ENCODE measurements at regions not wholly inside any gene's neighbourhood (a gene's known extent, or its start where the extent isn't known, plus 50 kb on each side); places are given as distances from the start of the nearest gene placed in this dataset.
A peak's percentile ranks its signal among the peaks of the same experiment; 100 is the strongest.

GRCh38 chr1:25045480-25046193, 115.6 kb upstream of the RUNX3 start:
- peaks cover 0 to 7% (median 0%) of the 10 kb centered on the region in 11 experiments; a peak in 2 of 22 replicates for H4K20me1 ChIP-seq
- peaks cover 0 to 9% (median 6%) of the 10 kb centered on the region in 11 experiments; a peak in 9 of 22 replicates for H3K9me3 ChIP-seq (replicated peaks in 1 of 11)
- H3K27ac ChIP-seq, result no peak overlapping the region
- peaks cover 0 to under 1% (median 0%) of the 10 kb centered on the region in 11 experiments; a peak in 1 of 22 replicates for H3K27me3 ChIP-seq
- no peak for TF ChIP-seq Cebpa-rat (IDR thresholded peaks at IDR 0.05)
- no peaks in the 10 kb centered on the region for H3K36me3 ChIP-seq
- H3K4me2 ChIP-seq, result peak overlapping the region in 2 of 11 experiments; percentile 5 to 29; a peak in 2 of 22 replicates
- H3K4me3 ChIP-seq, result no peak overlapping the region
- H3K9ac ChIP-seq, result no peak overlapping the region
- H3K4me1 ChIP-seq, result peaks cover 0 to 26% (median 7%) of the 10 kb centered on the region in 10 experiments; a peak in 12 of 20 replicates

DNA sequence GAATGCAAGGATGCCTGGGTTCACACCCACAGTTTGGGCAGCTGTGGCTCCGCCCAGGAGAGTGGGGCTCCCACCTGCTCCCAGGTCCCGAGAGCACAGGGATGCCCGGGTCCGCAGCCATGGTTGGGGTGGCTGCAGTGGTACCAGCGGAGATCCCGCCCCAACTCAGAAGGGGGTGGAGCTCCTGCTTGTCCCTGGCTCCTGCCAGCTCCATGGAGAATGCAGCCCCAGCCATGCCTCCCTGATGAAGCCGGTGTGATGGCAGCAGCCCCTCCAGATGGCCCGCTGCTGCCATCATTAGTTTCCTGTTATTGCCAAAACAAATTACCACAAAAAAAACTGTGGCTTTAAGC, 113.1 kb upstream of the RUNX3 start:
- Histone ChIP-seq H3K9me3 (replicated peaks in 1 of 11) (peaks cover 0 to 9% (median 6%) of the 10 kb centered on the region in 11 experiments; a peak in 9 of 22 replicates), H3K4me1 (peaks cover 0 to 30% (median 7%) of the 10 kb centered on the region in 10 experiments; a peak in 13 of 20 replicates), H3K4me2 (peak overlapping the region in 8 of 11 experiments; percentile 8 to 34 (median 25); a peak in 9 of 22 replicates), H3K4me3 (no peak overlapping the region), H4K20me1 (no peaks in the 10 kb centered on the region; a peak in 1 of 22 replicates), H3K9ac (no peak overlapping the region), H3K36me3 (no peaks in the 10 kb centered on the region), H3K27me3 (peaks cover 0 to 11% (median 0%) of the 10 kb centered on the region in 11 experiments; a peak in 3 of 22 replicates), H3K27ac (no peak overlapping the region)
- no peak for TF ChIP-seq Cebpa-rat (IDR thresholded peaks at IDR 0.05)

DNA sequence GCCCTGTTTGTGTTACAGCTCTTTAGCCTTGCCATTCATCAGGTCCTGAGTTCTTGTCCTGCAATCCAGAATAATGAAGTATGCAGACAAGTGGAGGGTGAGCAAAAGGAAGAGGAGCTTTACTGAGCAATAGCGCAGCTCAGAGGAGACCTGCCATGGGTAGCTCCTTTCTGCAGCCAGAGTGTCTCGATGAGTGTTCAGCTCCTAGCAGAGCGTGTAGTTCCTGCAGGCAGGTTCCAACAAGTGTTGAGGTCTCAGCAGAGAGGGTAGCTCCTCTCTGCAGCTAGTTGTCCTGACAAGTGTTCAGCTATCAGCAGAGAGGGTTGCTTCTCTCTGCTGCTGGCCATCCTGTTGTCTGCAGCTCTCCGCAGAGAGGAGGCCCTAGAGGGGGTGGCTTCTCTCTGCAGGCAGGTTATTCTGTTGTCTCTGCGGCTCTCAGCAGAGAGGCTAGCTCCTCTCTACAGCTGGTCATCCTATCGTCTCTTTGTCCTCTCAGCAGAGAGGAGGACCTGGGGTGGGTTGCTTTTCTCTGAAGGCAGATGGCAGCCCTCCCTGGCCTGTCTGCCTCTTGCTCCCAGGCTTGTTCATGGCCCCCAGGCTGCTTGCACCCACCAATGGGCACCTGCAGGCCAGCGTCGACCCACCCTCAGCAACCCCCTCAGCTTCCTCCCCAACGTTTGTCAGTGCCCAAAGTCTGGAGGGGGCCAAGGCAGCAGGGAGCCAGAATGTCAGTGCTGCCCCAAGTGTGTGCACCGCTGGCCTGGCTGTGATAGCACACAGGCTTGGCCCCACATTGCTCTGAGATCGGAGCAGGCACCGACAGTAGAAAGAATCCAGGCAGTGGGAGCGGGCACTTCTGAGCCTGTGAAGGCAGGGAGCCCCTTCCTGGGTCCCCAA, 112.5 kb upstream of the RUNX3 start:
- Histone ChIP-seq H3K9me3 (replicated peaks in 1 of 11) (peaks cover 0 to 9% (median 6%) of the 10 kb centered on the region in 11 experiments; a peak in 9 of 22 replicates), H3K4me3 (no peak overlapping the region), H3K27ac (no peak overlapping the region), H3K4me2 (peak overlapping the region in 8 of 11 experiments; percentile 8 to 34 (median 25); a peak in 9 of 22 replicates), H4K20me1 (no peaks in the 10 kb centered on the region; a peak in 1 of 22 replicates), H3K27me3 (peaks cover 0 to 11% (median 0%) of the 10 kb centered on the region in 11 experiments; a peak in 3 of 22 replicates), H3K36me3 (no peaks in the 10 kb centered on the region), H3K4me1 (peaks cover 0 to 30% (median 7%) of the 10 kb centered on the region in 10 experiments; a peak in 13 of 20 replicates), H3K9ac (no peak overlapping the region)
- no peak for TF ChIP-seq Cebpa-rat (IDR thresholded peaks at IDR 0.05)

GRCh38 chr1:25041916-25042315, 111.8 kb upstream of the RUNX3 start:
- H3K9me3 ChIP-seq (replicated peaks in 1 of 11), result peaks cover 0 to 9% (median 6%) of the 10 kb centered on the region in 11 experiments; a peak in 9 of 22 replicates
- no peak overlapping the region for H3K4me2 ChIP-seq
- H3K4me3 ChIP-seq, result no peak overlapping the region
- H3K9ac ChIP-seq, result no peak overlapping the region
- H3K36me3 ChIP-seq, result no peaks in the 10 kb centered on the region
- H3K27me3 ChIP-seq, result peaks cover 0 to 11% (median 0%) of the 10 kb centered on the region in 11 experiments; a peak in 3 of 22 replicates
- H4K20me1 ChIP-seq, result no peaks in the 10 kb centered on the region; a peak in 1 of 22 replicates
- no peak overlapping the region for H3K27ac ChIP-seq
- no peak for TF ChIP-seq Cebpa-rat (IDR thresholded peaks at IDR 0.05)
- H3K4me1 ChIP-seq, result peaks cover 0 to 32% (median 7%) of the 10 kb centered on the region in 10 experiments; a peak in 13 of 20 replicates

DNA sequence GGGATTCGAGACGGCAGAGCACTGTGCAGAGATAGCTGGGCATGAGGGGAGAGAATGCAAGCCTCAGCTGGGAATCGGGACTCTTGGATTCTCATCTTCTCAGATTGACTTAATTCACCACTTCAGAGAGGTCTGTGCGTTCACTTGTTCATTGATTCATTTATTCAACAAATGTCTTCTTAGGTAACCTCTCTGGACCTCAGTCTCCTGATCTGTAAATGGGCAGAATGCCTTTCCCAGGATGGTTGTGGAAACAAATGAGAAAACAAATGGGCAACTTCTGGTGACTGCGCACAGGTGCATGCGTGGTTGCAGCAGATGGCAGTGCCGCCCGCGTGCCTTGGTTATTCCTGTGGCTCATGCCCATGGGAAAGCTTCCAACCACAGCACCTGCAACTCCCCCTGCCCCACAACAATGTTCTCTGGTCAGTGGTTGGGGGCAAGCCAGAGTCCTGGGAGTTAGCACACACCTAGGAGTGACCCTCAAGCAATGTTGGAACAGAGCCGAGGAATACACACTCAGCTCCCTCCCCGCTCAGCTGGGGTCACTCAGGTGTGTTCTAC, 110.1 kb upstream of the RUNX3 start:
- no peaks in the 10 kb centered on the region; a peak in 1 of 22 replicates for H4K20me1 ChIP-seq
- no peak for TF ChIP-seq Cebpa-rat (IDR thresholded peaks at IDR 0.05)
- no peak overlapping the region for H3K4me3 ChIP-seq
- no peak overlapping the region for H3K9ac ChIP-seq
- no peak overlapping the region for H3K27ac ChIP-seq
- peaks cover 0 to 11% (median 0%) of the 10 kb centered on the region in 11 experiments; a peak in 3 of 22 replicates for H3K27me3 ChIP-seq
- peak overlapping the region in 2 of 11 experiments; percentile 18 to 24; a peak in 1 of 22 replicates for H3K4me2 ChIP-seq
- H3K4me1 ChIP-seq, result peaks cover 5 to 31% (median 14%) of the 10 kb centered on the region in 10 experiments
- H3K36me3 ChIP-seq, result no peaks in the 10 kb centered on the region
- H3K9me3 ChIP-seq (replicated peaks in 1 of 11), result peaks cover 0 to 9% (median 6%) of the 10 kb centered on the region in 11 experiments; a peak in 9 of 22 replicates

- Histone ChIP-seq H3K4me2 (no peak overlapping the region), H4K20me1 (peaks cover 0 to 8% (median 0%) of the 10 kb centered on the region in 11 experiments; a peak in 2 of 22 replicates), H3K4me3 (no peak overlapping the region), H3K4me1 (peaks cover 15 to 41% (median 24%) of the 10 kb centered on the region in 10 experiments), H3K27me3 (peaks cover 0 to 11% (median 0%) of the 10 kb centered on the region in 11 experiments; a peak in 3 of 22 replicates), H3K27ac (no peak overlapping the region), H3K9me3 (replicated peaks in 1 of 11) (peaks cover 0 to 9% (median 6%) of the 10 kb centered on the region in 11 experiments; a peak in 9 of 22 replicates), H3K36me3 (no peaks in the 10 kb centered on the region), H3K9ac (no peak overlapping the region)
- no peak for TF ChIP-seq Cebpa-rat (IDR thresholded peaks at IDR 0.05)
These were observed 109.2 kb upstream of the RUNX3 start for GRCh38 chr1:25039229-25039628.

- peaks cover 0 to 8% (median 5%) of the 10 kb centered on the region in 11 experiments; a peak in 9 of 22 replicates for H3K9me3 ChIP-seq (replicated peaks in 1 of 11)
- no peak for TF ChIP-seq Cebpa-rat (IDR thresholded peaks at IDR 0.05)
These were observed 108.6 kb upstream of the RUNX3 start for GRCh38 chr1:25038699-25039098.

More at GRCh38 chr1:25038699-25039098, 108.6 kb upstream of the RUNX3 start:
- no peaks in the 10 kb centered on the region for H3K36me3 ChIP-seq
- H3K4me2 ChIP-seq, result no peak overlapping the region
- peaks cover 0 to 11% (median 0%) of the 10 kb centered on the region in 11 experiments; a peak in 4 of 22 replicates for H3K27me3 ChIP-seq
- H3K4me1 ChIP-seq, result peaks cover 20 to 46% (median 29%) of the 10 kb centered on the region in 10 experiments
- no peak overlapping the region for H3K4me3 ChIP-seq
- H4K20me1 ChIP-seq, result peaks cover 0 to 12% (median 0%) of the 10 kb centered on the region in 11 experiments; a peak in 2 of 22 replicates
- no peak overlapping the region for H3K27ac ChIP-seq
- no peak overlapping the region for H3K9ac ChIP-seq

Measured in BLaER1 treated with 17β-estradiol and CSF1 and Interleukin-3, amounts not matched to agents 10 nM and 100 nM (cell line).